ENCODE measurements at regions not wholly inside any gene's neighbourhood (a gene's known extent, or its start where the extent isn't known, plus 50 kb on each side); places are given as distances from the start of the nearest gene placed in this dataset.

DNA sequence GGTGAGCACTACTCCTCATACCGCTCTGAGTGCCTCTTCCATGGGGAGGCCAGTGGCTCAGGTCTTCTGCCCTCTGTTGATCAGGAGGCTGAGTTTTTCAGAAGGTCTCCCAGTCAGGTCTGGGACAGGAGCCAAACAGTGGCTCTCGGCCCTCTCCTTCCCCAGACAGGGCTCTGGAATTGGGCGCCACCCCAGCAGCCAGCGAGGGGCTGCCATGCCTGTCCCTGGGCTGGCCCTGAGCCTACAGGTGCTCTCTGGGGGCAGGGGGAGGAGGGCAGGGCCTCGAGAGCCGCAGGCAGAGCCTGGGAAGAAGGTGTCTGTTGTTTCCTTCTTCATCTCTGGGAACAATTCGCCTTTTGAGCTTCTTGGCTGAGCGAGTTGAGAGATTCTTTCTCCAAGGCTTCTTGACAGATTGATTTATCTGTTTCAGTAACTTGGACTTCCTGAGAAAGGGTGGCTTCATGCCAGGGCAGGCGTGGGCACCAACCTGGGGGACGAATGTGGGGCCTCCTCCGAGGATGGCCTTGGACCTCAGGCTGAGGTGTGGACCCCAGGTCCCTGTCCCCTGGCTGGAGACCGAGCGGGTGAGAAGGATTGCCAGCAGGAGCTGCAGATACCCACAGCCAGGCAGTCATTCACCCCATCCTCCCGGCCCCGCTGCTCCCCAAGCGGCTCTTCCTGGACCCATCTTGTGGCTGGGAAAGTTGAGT is 64.7 kb upstream of the GLI2 start:
- Mint-ChIP-seq H3K9me3 (peaks cover 19 to 21% of the 10 kb centered on the region in 2 experiments), H3K27me3 (ENCODE audit: low read depth) (peaks cover 93% of the 10 kb centered on the region), H3K27ac (no peak overlapping the region), H3K4me1 (peaks cover 4 to 10% of the 10 kb centered on the region in 2 experiments; a peak in 3 of 4 replicates), H3K4me3 (no peak overlapping the region), H3K36me3 (ENCODE audit: insufficient read depth in 1 of 3, low read depth in 3 of 3) (peaks cover 3 to 16% (median 6%) of the 10 kb centered on the region in 3 experiments; a peak in 4 of 7 replicates)
- H4K5ac ChIP-seq (ENCODE audit: insufficient read length, low read depth, low read length) = no peak overlapping the region
- H3K23ac ChIP-seq (ENCODE audit: insufficient read length, low read depth, low read length) = no peak overlapping the region
- H3K4me2 ChIP-seq (ENCODE audit: insufficient read depth, insufficient read length, low read length) = no peak overlapping the region
- H3K27me3 ChIP-seq (ENCODE audit: insufficient read depth, low read length) = no peaks in the 10 kb centered on the region; the same call in 1 of the 2 replicates
- no peak overlapping the region for H2BK12ac ChIP-seq (ENCODE audit: insufficient read length, low read depth, low read length)
- H3K23me2 ChIP-seq (ENCODE audit: insufficient read length, low read depth, low read length, poor library complexity, severe bottlenecking) = peaks cover 3% of the 10 kb centered on the region
- H3K79me2 ChIP-seq (ENCODE audit: insufficient read depth, low read length) = no peaks in the 10 kb centered on the region
- H2BK120ac ChIP-seq (ENCODE audit: low read depth, low read length, poor library complexity, severe bottlenecking) = no peak overlapping the region
- H3K9me3 ChIP-seq (ENCODE audit: control insufficient read depth, low read depth, low read length) = peaks cover 6% of the 10 kb centered on the region
- no peak overlapping the region for H3T11ph ChIP-seq (ENCODE audit: low read length)
- H3K4me1 ChIP-seq (ENCODE audit: insufficient read depth, low read length) = no peaks in the 10 kb centered on the region
- H3K18ac ChIP-seq (ENCODE audit: insufficient read length, low read depth, low read length) = no peak overlapping the region
- no peak overlapping the region for H3K14ac ChIP-seq (ENCODE audit: insufficient read depth, low read length)
- H3K4ac ChIP-seq (ENCODE audit: low read depth, low read length) = no peak overlapping the region
- H4K91ac ChIP-seq (ENCODE audit: insufficient read length, low read depth, low read length) = no peak overlapping the region
- DNase-seq = no peak
- no peak overlapping the region for H4K8ac ChIP-seq (replicated peaks; ENCODE audit: insufficient read length, low read depth, low read length)
- no peak overlapping the region for H2AFZ ChIP-seq (ENCODE audit: low read length)
- WGBS (ENCODE audit: extremely low coverage, insufficient read length, low lambda C conversion rate) = no CpG with 5 or more reads among the region's 16 CpGs
- TF ChIP-seq, protein P1, sequence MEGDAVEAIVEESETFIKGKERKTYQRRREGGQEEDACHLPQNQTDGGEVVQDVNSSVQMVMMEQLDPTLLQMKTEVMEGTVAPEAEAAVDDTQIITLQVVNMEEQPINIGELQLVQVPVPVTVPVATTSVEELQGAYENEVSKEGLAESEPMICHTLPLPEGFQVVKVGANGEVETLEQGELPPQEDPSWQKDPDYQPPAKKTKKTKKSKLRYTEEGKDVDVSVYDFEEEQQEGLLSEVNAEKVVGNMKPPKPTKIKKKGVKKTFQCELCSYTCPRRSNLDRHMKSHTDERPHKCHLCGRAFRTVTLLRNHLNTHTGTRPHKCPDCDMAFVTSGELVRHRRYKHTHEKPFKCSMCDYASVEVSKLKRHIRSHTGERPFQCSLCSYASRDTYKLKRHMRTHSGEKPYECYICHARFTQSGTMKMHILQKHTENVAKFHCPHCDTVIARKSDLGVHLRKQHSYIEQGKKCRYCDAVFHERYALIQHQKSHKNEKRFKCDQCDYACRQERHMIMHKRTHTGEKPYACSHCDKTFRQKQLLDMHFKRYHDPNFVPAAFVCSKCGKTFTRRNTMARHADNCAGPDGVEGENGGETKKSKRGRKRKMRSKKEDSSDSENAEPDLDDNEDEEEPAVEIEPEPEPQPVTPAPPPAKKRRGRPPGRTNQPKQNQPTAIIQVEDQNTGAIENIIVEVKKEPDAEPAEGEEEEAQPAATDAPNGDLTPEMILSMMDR (conservative IDR thresholded peaks at IDR 0.05) = no peak
- H2AK5ac ChIP-seq (ENCODE audit: insufficient read length, low read length) = no peak overlapping the region
- no peaks in the 10 kb centered on the region for H3K79me1 ChIP-seq (ENCODE audit: insufficient read depth, low read depth, low read length, poor library complexity, severe bottlenecking)
- no peak overlapping the region for H3K56ac ChIP-seq (ENCODE audit: insufficient read length, low read depth, low read length)
- no peak overlapping the region for H3K27ac ChIP-seq (ENCODE audit: insufficient read length, low read depth, low read length)
- no peak overlapping the region for H2BK5ac ChIP-seq (ENCODE audit: insufficient read length, low read length)
- no peak overlapping the region for H3K9ac ChIP-seq (ENCODE audit: extremely low read depth, insufficient read length, low read length)
- H4K20me1 ChIP-seq (ENCODE audit: control insufficient read depth, insufficient read depth, insufficient read length) = no peaks in the 10 kb centered on the region
- H2BK20ac ChIP-seq (ENCODE audit: low read depth, low read length, poor library complexity, severe bottlenecking) = no peak overlapping the region
- no peak overlapping the region for H2BK15ac ChIP-seq (ENCODE audit: low read depth, low read length)

Measured in H9 (cell line).